ENCODE measurements at regions not wholly inside any gene's neighbourhood (a gene's known extent, or its start where the extent isn't known, plus 50 kb on each side); places are given as distances from the start of the nearest gene placed in this dataset.

DNA sequence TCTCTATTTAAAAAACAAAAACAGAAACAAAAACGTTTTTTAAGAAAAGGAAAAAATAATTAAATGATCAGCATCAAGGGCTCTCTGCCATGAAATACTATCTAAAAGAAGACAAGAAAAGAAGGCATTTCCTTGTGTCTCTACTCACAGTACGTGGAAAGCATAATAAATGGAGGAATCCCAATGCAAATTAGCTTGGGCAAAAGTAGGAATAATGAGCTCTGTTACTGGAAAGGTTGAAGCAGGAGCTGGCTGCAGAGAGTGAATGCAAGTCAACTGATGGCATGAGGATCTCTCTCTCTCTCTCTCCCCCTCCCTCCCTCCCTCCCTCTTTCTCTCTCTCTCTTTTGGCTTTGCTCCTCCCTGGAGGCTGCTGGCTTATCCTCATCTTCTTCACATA, 85.9 kb downstream of the TBX3 start:
- DNase-seq (ENCODE audit: low read depth): no peak
- H3K4me3 ChIP-seq (ENCODE audit: low read length): no peak overlapping the region
- TF ChIP-seq, protein P1, sequence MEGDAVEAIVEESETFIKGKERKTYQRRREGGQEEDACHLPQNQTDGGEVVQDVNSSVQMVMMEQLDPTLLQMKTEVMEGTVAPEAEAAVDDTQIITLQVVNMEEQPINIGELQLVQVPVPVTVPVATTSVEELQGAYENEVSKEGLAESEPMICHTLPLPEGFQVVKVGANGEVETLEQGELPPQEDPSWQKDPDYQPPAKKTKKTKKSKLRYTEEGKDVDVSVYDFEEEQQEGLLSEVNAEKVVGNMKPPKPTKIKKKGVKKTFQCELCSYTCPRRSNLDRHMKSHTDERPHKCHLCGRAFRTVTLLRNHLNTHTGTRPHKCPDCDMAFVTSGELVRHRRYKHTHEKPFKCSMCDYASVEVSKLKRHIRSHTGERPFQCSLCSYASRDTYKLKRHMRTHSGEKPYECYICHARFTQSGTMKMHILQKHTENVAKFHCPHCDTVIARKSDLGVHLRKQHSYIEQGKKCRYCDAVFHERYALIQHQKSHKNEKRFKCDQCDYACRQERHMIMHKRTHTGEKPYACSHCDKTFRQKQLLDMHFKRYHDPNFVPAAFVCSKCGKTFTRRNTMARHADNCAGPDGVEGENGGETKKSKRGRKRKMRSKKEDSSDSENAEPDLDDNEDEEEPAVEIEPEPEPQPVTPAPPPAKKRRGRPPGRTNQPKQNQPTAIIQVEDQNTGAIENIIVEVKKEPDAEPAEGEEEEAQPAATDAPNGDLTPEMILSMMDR (conservative IDR thresholded peaks at IDR 0.05; ENCODE audit: low read depth, low read length): no peak

DNA sequence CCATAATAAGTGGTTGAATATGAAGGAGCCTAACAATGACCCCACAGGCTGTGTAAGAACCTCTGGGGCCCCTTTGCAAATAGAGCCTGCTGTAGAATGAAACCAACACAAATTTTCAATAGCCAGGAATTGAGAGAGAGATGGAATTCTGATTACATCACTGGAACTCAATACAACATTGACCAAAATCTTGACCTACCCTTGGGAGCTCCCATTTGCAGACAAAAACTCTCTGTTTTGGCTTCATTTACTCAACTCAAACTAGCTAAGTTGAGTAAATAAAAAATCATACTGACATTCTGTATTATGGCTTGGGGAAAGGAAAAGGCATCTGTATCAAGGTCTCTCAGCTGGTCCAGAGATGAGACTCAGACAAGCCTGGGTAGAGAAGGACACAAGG, 91.0 kb downstream of the TBX3 start:
- TF ChIP-seq, protein P1 (conservative IDR thresholded peaks at IDR 0.05; ENCODE audit: low read depth, low read length): no peak
- DNase-seq (ENCODE audit: low read depth): no peak
- no peak overlapping the region for H3K4me3 ChIP-seq (ENCODE audit: low read length)

DNA sequence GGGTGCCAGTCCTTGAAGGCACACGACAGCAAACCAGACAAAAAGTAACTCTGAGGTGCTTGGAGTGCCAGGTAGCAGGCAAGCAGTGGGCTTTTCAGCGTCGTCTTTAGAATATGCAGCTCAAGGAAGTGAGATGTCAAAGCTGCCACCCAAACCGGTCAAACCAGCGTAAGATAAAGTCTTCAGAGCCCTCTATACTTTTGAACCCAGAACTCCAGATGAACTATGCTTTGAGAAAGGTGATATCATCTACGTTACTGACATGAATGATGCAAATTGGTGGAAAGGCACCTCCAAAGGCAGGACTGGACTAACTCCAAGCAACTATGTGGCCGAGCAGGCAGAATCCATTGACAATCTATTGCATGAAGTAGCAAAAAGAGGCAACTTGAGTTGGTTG, 95.9 kb downstream of the TBX3 start:
- no peak overlapping the region for H3K4me3 ChIP-seq (ENCODE audit: low read length)
- DNase-seq (ENCODE audit: low read depth): no peak
- TF ChIP-seq, protein P1 (conservative IDR thresholded peaks at IDR 0.05; ENCODE audit: low read depth, low read length): no peak

DNA sequence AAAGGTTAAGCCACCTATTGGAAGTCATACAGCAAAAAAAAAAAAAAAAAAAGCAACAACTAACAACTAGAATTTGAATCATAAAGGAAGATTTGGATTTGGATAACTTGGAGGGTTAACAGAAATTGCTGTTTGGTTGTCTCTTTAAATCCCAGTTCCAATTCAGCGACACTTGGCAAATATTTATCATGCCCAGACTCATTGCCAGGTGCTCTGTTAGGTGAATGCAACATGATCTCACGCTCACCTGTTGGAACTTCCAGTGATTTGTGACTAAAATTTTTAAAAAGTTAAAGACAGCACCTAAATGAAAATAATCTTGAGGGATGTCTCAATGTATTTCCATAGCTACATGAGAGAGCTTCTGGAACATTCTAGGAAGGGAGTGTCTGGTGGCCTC, 103.7 kb downstream of the TBX3 start:
- TF ChIP-seq, protein P1 (conservative IDR thresholded peaks at IDR 0.05; ENCODE audit: low read depth, low read length): no peak
- H3K4me3 ChIP-seq (ENCODE audit: low read length): no peak overlapping the region
- DNase-seq (ENCODE audit: low read depth): no peak

DNA sequence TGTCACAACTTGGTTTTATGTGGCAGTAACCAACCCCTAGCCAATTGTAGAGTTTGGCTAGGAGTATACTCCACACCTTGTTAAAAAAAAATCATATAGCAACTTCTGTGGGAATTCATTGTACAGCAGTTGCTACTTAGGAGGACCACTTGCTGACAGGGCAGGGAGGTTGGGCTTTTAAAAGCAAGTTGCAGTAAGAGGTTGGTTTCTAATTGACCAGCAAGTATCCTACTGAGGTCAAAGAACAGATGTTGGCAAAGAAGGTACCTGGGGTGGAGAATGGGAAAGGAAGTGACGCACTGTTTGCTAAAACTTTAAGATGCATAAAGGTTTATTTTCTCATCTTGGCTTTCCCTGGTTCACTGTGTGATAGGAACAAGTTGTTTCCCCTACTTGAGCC, 104.6 kb downstream of the TBX3 start:
- no peak for DNase-seq (ENCODE audit: low read depth)
- H3K4me3 ChIP-seq (ENCODE audit: low read length): no peak overlapping the region
- TF ChIP-seq, protein P1 (conservative IDR thresholded peaks at IDR 0.05; ENCODE audit: low read depth, low read length): no peak

DNA sequence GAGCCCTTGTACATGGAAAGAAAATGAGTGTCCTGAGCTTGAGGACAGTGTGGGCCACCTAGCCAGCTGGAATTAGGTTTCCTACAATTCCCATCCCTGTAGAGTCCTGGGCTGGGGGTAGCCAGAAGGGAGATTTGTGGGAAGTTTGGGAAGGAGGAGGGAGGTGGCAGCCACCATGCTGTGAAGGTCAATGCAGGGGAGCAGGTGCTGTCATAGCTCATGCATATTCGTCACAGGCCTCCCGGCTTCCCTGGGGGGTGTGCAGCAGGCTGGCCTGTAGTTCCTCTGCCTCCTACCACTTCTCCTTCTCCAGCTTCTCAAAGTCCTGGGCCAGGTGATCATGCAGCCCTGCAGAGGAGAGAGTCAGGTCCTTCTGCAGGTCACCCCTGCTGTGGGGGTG, 121.3 kb downstream of the TBX3 start:
- TF ChIP-seq, protein P1 (conservative IDR thresholded peaks at IDR 0.05; ENCODE audit: low read depth, low read length): no peak
- no peak overlapping the region for H3K4me3 ChIP-seq (ENCODE audit: low read length)

DNA sequence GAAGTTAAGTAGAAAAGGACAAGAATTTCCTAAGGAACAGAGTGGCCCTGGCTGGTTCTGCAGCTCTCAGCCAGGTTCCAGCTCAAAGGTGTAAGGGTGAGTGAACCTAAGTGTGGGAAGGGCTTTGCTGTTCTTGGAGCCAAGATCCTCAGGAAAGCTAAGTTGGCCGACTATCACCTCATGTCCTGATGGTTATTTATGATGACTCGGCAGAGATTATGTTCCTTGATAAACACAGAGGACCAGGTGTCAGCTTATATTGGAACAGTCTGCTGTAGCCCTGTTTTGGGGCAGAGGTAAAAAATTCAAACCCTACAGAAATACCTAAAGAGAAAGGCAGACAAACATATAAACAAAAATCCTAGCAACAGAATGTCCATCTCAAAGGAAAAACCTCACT, 128.5 kb downstream of the TBX3 start:
- TF ChIP-seq, protein P1 (conservative IDR thresholded peaks at IDR 0.05; ENCODE audit: low read depth, low read length): no peak
- H3K4me3 ChIP-seq (ENCODE audit: low read length): no peak overlapping the region
- no peak for DNase-seq (ENCODE audit: low read depth)

More for the DNA sequence above, 121.3 kb downstream of the TBX3 start:
- no peak for DNase-seq (ENCODE audit: low read depth)
